A673 (cell line): ENCODE measurements at regions not wholly inside any gene's neighbourhood (a gene's known extent, or its start where the extent isn't known, plus 50 kb on each side); places are given as distances from the start of the nearest gene placed in this dataset.

ENCODE experiments used
- BruUV-seq: library from RNA; stranded (reverse); fragments of 400-500 nt; replicated peaks from 2 replicates; lab custom pipeline; 2021; lab: Mats Ljungman, UMichigan
- CTCF ChIA-PET: fragments of 300-600 bp; sonication (Branson Sonifier 250); formaldehyde crosslinking; loops from one replicate; lab custom pipeline; 2022; ENCODE audit warnings: antibody characterized with exemption; lab: Charles Lee
- POLR2A ChIA-PET: fragments of 300-600 bp; sonication (Branson Sonifier 250); formaldehyde crosslinking; loops from one replicate; lab custom pipeline; 2022; ENCODE audit warnings: antibody characterized with exemption; ENCODE audit not compliant: low non-redundant PET; lab: Charles Lee
- DNase-seq: peaks from one replicate; pipeline ENCODE4 v3.0.0-alpha.2; 2015; ENCODE audit warnings: low spot score
- H3K27ac ChIP-seq: fragments of 200-600 bp; sonication (generic); 2 replicates; pipeline ENCODE4 v1.5.1; 2016; ENCODE audit warnings: mixed run types, low read depth, mild to moderate bottlenecking, mixed read lengths, antibody characterized with exemption, low read length; ENCODE audit not compliant: poor library complexity, severe bottlenecking
- H3K27me3 ChIP-seq: fragments of 200-600 bp; sonication (generic); replicated peaks from 2 replicates; pipeline ENCODE4 v1.6.1; 2017; ENCODE audit warnings: mixed run types, low read depth, mild to moderate bottlenecking, mixed read lengths, antibody characterized with exemption, low read length; ENCODE audit not compliant: insufficient read depth, poor library complexity
- H3K36me3 ChIP-seq: fragments of 200-600 bp; sonication (generic); 2 replicates; pipeline ENCODE4 v1.6.1; 2016; ENCODE audit warnings: mixed run types, mild to moderate bottlenecking, mixed read lengths, antibody characterized with exemption, low read length; ENCODE audit not compliant: insufficient read depth, poor library complexity, severe bottlenecking
- H3K4me1 ChIP-seq: fragments of 200-600 bp; sonication (generic); 2 replicates; pipeline ENCODE4 v1.6.1; 2017; ENCODE audit warnings: mixed run types, mild to moderate bottlenecking, mixed read lengths, antibody characterized with exemption, low read length; ENCODE audit not compliant: insufficient read depth, poor library complexity, severe bottlenecking
- H3K4me3 ChIP-seq: fragments of 200-600 bp; sonication (generic); 2 replicates; pipeline ENCODE4 v1.5.1; 2016; ENCODE audit warnings: low read depth, mixed run types, mild to moderate bottlenecking, mixed read lengths, low read length; ENCODE audit not compliant: poor library complexity, severe bottlenecking
- H3K9me3 ChIP-seq: fragments of 200-600 bp; sonication (generic); 2 replicates; pipeline ENCODE4 v1.6.1; 2016; ENCODE audit warnings: mixed run types, low read depth, mild to moderate bottlenecking, mixed read lengths, antibody characterized with exemption, low read length; ENCODE audit not compliant: poor library complexity, severe bottlenecking
- CTCF ChIP-seq: fragments of 300-800, 200-600 bp; sonication (generic); conservative IDR thresholded peaks from 2 replicates; pipeline ENCODE4 v1.5.1; 2017; ENCODE audit warnings: low read depth, mild to moderate bottlenecking, antibody characterized with exemption, low read length, moderate library complexity, mixed read lengths
- EZH2 ChIP-seq: fragments of 200-600 bp; sonication (generic); IDR thresholded peaks from 2 replicates; pipeline ENCODE4 v1.6.1; 2017; ENCODE audit warnings: borderline replicate concordance, low read depth, mild to moderate bottlenecking, mixed read lengths, antibody characterized with exemption, low read length; ENCODE audit not compliant: poor library complexity, severe bottlenecking
- intact Hi-C: fragments of 100-400 bp; cut with micrococcal nuclease; formaldehyde crosslinking; loops from one replicate; pipeline ENCODE4 v1.10.0; 2022; ENCODE audit not compliant: unreplicated experiment

- H3K27me3 ChIP-seq: no peaks in the 10 kb centered on the region
- H3K9me3 ChIP-seq: no peaks in the 10 kb centered on the region
- no TSS peak for BruUV-seq
- TF ChIP-seq CTCF (no peak), EZH2 (no peak)
- CTCF ChIA-PET: no interaction called here
- no peaks in the 10 kb centered on the region for H3K4me1 ChIP-seq
- no peak overlapping the region for H3K4me3 ChIP-seq
- POLR2A ChIA-PET: no interaction called here
- intact Hi-C loops: no loop called here
- no peak overlapping the region for H3K27ac ChIP-seq
- no peak for DNase-seq
- no peaks in the 10 kb centered on the region for H3K36me3 ChIP-seq
Measured at GRCh38 chr16:50858877-50859627, 117.2 kb downstream of the CYLD start.

- ChIA-PET POLR2A (no interaction called here), CTCF (no interaction called here)
- DNase-seq: no peak
- Histone ChIP-seq H3K27me3 (no peaks in the 10 kb centered on the region), H3K27ac (no peak overlapping the region), H3K4me3 (no peak overlapping the region), H3K36me3 (no peaks in the 10 kb centered on the region), H3K9me3 (no peaks in the 10 kb centered on the region), H3K4me1 (no peaks in the 10 kb centered on the region)
- TF ChIP-seq EZH2 (no peak), CTCF (no peak)
- BruUV-seq: no TSS peak
- intact Hi-C loops: no loop called here
Measured at GRCh38 chr16:50858376-50858775, 116.5 kb downstream of the CYLD start.

GRCh38 chr16:50857881-50858280, 116.0 kb downstream of the CYLD start:
- DNase-seq: no peak
- ChIA-PET POLR2A (no interaction called here), CTCF (no interaction called here)
- Histone ChIP-seq H3K9me3 (no peaks in the 10 kb centered on the region), H3K27ac (no peak overlapping the region), H3K4me1 (no peaks in the 10 kb centered on the region), H3K36me3 (no peaks in the 10 kb centered on the region), H3K4me3 (no peak overlapping the region), H3K27me3 (no peaks in the 10 kb centered on the region)
- no TSS peak for BruUV-seq
- TF ChIP-seq EZH2 (no peak), CTCF (no peak)
- intact Hi-C loops: no loop called here
